BJ (cell line): ENCODE measurements at regions not wholly inside any gene's neighbourhood (a gene's known extent, or its start where the extent isn't known, plus 50 kb on each side); places are given as distances from the start of the nearest gene placed in this dataset.

Source experiments
- CTCF ChIA-PET: fragments of 350-600 bp; formaldehyde crosslinking; extraction: SDS; loops from one replicate; lab custom pipeline; 2021; ENCODE audit warnings: antibody characterized with exemption, inconsistent platforms; lab: Yijun Ruan, JAX
- POLR2A ChIA-PET: fragments of 300-600 bp; sonication (Branson Sonifier 250); formaldehyde crosslinking; extraction: SDS; loops from one replicate; lab custom pipeline; 2021; ENCODE audit warnings: antibody characterized with exemption; lab: Charles Lee
- DNase-seq: peaks from one replicate; pipeline ENCODE4 v3.0.0-alpha.2; 2011; ENCODE audit warnings: low read depth
- H3K27me3 ChIP-seq: 2 replicates; pipeline ENCODE4 v1.6.0; 2011; ENCODE audit warnings: low read length; ENCODE audit not compliant: control insufficient read depth, insufficient read depth
- H3K36me3 ChIP-seq: 2 replicates; pipeline ENCODE4 v1.5.1; 2011; ENCODE audit warnings: low read length; ENCODE audit not compliant: control insufficient read depth, insufficient read depth
- H3K4me3 ChIP-seq: 2 replicates; pipeline ENCODE4 v1.5.1; 2011; ENCODE audit warnings: low read depth, mild to moderate bottlenecking, control low read depth, low read length
- TF ChIP-seq, protein P1 (sequence below): IDR thresholded peaks from 2 replicates; pipeline ENCODE4 v1.5.1; 2011; ENCODE audit warnings: low read depth, mild to moderate bottlenecking, control low read depth, inconsistent platforms, low read length, moderate library complexity; ENCODE audit not compliant: insufficient read depth

- CTCF ChIA-PET, result interaction anchor here (0.6 kb wide), 2 partner anchors 38 to 188 kb away, joined by 3 to 5 read pairs; no protein-coding TSS in a partner anchor
- Histone ChIP-seq H3K4me3 (no peak overlapping the region), H3K36me3 (no peaks in the 10 kb centered on the region), H3K27me3 (no peaks in the 10 kb centered on the region)
- POLR2A ChIA-PET, result interaction anchor here (0.6 kb wide), 1 partner anchor 345 kb away, joined by 3 read pairs; no protein-coding TSS in a partner anchor
- no peak for DNase-seq
- TF ChIP-seq, protein P1, sequence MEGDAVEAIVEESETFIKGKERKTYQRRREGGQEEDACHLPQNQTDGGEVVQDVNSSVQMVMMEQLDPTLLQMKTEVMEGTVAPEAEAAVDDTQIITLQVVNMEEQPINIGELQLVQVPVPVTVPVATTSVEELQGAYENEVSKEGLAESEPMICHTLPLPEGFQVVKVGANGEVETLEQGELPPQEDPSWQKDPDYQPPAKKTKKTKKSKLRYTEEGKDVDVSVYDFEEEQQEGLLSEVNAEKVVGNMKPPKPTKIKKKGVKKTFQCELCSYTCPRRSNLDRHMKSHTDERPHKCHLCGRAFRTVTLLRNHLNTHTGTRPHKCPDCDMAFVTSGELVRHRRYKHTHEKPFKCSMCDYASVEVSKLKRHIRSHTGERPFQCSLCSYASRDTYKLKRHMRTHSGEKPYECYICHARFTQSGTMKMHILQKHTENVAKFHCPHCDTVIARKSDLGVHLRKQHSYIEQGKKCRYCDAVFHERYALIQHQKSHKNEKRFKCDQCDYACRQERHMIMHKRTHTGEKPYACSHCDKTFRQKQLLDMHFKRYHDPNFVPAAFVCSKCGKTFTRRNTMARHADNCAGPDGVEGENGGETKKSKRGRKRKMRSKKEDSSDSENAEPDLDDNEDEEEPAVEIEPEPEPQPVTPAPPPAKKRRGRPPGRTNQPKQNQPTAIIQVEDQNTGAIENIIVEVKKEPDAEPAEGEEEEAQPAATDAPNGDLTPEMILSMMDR, result no peak
Measured at GRCh38 chr5:167763772-167764171, 527.7 kb upstream of the WWC1 start.

GRCh38 chr5:167764641-167765289 lies 526.7 kb upstream of the WWC1 start:
- Histone ChIP-seq H3K4me3 (no peak overlapping the region), H3K36me3 (no peaks in the 10 kb centered on the region), H3K27me3 (no peaks in the 10 kb centered on the region)
- TF ChIP-seq, protein P1, result no peak
- no peak for DNase-seq
- ChIA-PET POLR2A (no interaction called here), CTCF (no interaction called here)

- TF ChIP-seq, protein P1, result no peak
- no peaks in the 10 kb centered on the region for H3K36me3 ChIP-seq
- ChIA-PET POLR2A (no interaction called here), CTCF (interaction anchor here (0.7 kb wide), 1 partner anchor 9 kb away, joined by 3 read pairs; no protein-coding TSS in a partner anchor)
- H3K27me3 ChIP-seq, result no peaks in the 10 kb centered on the region
- DNase-seq, result no peak
- no peak overlapping the region for H3K4me3 ChIP-seq
Measured at GRCh38 chr5:167765352-167765751, 526.1 kb upstream of the WWC1 start.

DNA sequence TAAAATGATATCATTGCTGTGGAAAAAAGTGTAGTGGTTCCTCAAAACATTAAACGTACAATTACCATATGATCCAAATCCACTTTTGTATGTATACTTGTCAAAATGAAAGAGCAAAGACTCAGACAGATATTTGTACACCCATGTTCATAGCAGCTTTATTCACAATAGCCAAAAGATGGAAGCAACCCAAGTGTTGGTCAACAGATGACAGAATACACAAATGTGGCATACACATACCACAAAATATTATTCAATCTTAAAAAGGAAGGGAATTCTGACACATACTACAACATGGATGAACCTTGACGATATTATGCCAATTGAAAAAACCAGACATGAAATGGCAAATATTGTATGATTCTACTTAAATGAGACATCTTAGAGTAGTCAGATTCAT lies 524.5 kb upstream of the WWC1 start:
- TF ChIP-seq, protein P1, result no peak
- no peaks in the 10 kb centered on the region for H3K36me3 ChIP-seq
- no peak for DNase-seq
- CTCF ChIA-PET, result no interaction called here
- H3K27me3 ChIP-seq, result no peaks in the 10 kb centered on the region
- POLR2A ChIA-PET, result no interaction called here
- no peak overlapping the region for H3K4me3 ChIP-seq

DNA sequence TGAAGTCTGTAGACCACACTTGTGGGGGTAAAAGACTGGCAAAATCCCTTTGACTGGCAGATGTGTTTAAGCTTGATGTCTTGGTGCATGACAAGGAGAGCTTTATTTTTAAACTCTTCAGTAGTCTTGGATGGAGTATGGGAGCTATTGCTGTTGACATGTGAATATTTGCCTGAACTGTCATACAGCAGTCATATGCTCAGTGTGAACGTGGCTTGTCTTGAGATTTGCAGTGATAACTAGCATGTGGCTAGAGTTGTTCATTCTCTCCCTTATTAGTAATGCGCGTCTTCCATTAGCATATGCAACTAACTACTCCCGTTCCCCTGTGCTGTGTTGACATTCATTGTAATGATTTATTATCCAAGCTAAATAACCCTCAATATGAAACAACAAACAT lies 523.6 kb upstream of the WWC1 start:
- no peaks in the 10 kb centered on the region for H3K27me3 ChIP-seq
- no peaks in the 10 kb centered on the region for H3K36me3 ChIP-seq
- H3K4me3 ChIP-seq, result no peak overlapping the region
- DNase-seq, result no peak
- TF ChIP-seq, protein P1, result no peak
- CTCF ChIA-PET, result interaction anchor here (1.2 kb wide), 1 partner anchor 39 kb away, joined by 4 read pairs; no protein-coding TSS in a partner anchor
- POLR2A ChIA-PET, result no interaction called here
